Erythroblast (primary cell): ENCODE measurements at regions not wholly inside any gene's neighbourhood (a gene's known extent, or its start where the extent isn't known, plus 50 kb on each side); places are given as distances from the start of the nearest gene placed in this dataset.

ENCODE experiments used
- GATA1 ChIP-seq: IDR thresholded peaks from 2 replicates; pipeline ENCODE4 v1.6.1; 2011; ENCODE audit warnings: low read depth, mild to moderate bottlenecking, control low read depth, low read length, moderate library complexity
- POLR2A ChIP-seq: IDR thresholded peaks from 2 replicates; pipeline ENCODE4 v1.6.1; 2011; ENCODE audit warnings: mild to moderate bottlenecking, low read length

GRCh38 chr16:9183682-9184353 is 92.4 kb downstream of the HAPSTR1 start:
- TF ChIP-seq GATA1 (no peak), POLR2A (no peak)
